ENCODE measurements at regions not wholly inside any gene's neighbourhood (a gene's known extent, or its start where the extent isn't known, plus 50 kb on each side); places are given as distances from the start of the nearest gene placed in this dataset.

DNA sequence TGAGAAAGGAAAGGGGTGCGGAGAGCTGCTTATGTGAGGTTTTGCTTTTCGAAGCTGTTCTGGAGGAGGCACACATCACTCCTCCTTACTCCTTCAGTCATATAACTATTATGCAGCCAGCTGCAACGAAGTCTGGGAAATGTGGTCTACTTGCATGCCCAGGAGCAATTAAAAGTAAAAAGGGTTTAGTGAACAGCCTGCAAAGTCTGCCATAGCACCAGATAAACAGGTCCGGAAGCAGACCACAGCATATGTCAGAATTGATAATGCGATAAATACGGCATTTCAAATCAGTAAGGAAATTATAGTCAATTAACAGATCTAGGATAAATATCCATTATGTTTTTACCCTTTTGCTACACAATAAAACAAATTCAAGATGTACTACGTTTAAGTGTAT, 99.5 kb downstream of the POLR2M start:
- TF ChIP-seq, protein P1, sequence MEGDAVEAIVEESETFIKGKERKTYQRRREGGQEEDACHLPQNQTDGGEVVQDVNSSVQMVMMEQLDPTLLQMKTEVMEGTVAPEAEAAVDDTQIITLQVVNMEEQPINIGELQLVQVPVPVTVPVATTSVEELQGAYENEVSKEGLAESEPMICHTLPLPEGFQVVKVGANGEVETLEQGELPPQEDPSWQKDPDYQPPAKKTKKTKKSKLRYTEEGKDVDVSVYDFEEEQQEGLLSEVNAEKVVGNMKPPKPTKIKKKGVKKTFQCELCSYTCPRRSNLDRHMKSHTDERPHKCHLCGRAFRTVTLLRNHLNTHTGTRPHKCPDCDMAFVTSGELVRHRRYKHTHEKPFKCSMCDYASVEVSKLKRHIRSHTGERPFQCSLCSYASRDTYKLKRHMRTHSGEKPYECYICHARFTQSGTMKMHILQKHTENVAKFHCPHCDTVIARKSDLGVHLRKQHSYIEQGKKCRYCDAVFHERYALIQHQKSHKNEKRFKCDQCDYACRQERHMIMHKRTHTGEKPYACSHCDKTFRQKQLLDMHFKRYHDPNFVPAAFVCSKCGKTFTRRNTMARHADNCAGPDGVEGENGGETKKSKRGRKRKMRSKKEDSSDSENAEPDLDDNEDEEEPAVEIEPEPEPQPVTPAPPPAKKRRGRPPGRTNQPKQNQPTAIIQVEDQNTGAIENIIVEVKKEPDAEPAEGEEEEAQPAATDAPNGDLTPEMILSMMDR (IDR thresholded peaks at IDR 0.05 in 4 of 5, conservative IDR thresholded peaks at IDR 0.05 in 1 of 5) = no peak
- TF ChIP-seq POLR2A (IDR thresholded peaks at IDR 0.05) = no peak

All from gastrocnemius medialis (tissue), 4 donors.